ENCODE measurements at regions not wholly inside any gene's neighbourhood (a gene's known extent, or its start where the extent isn't known, plus 50 kb on each side); places are given as distances from the start of the nearest gene placed in this dataset.

GRCh38 chr2:236686561-236686960, 116.9 kb downstream of the ACKR3 start:
- FAIRE-seq, result no peak
- POLR2A ChIA-PET (ENCODE audit: partially characterized antibody), result no interaction called here
- CTCF ChIA-PET (ENCODE audit: partially characterized antibody), result no interaction called here

More at GRCh38 chr2:236686561-236686960, 116.9 kb downstream of the ACKR3 start:
- H2AFZ ChIP-seq (ENCODE audit: low read length), result no peak overlapping the region
- no peak overlapping the region for H3K14ac ChIP-seq (ENCODE audit: insufficient read length)
- H2BK15ac ChIP-seq (ENCODE audit: low read length), result no peak overlapping the region
- no peak overlapping the region for H3K9ac ChIP-seq (replicated peaks in 1 of 4; ENCODE audit: extremely low read depth in 1 of 4, low read depth in 3 of 4, low read length in 3 of 4)
- no peak overlapping the region for H3K23ac ChIP-seq (ENCODE audit: insufficient read length)
- no peak overlapping the region for H3K27ac ChIP-seq (ENCODE audit: low read depth, low read length)
- no peak for DNase-seq (ENCODE audit: low read depth in 1 of 2, low spot score in 2 of 2)
- no peaks in the 10 kb centered on the region for H3K79me2 ChIP-seq (ENCODE audit: control insufficient read depth in 1 of 2, insufficient read depth in 2 of 2, low read length in 2 of 2)
- 96% methylated on average over 2 of the region's 2 CpGs; no CpG with 5 or more reads in 1 of the 2 experiments for WGBS, 2 experiments (ENCODE audit: extremely low coverage in 1 of 2, insufficient coverage in 1 of 2, insufficient read length in 1 of 2, insufficient replicate concordance in 2 of 2, low coverage in 1 of 2, low lambda C conversion rate in 2 of 2, missing lambda C conversion rate in 1 of 2)
- H3K36me3 ChIP-seq (ENCODE audit: control insufficient read depth in 2 of 4, insufficient read depth in 4 of 4, low read length in 3 of 4), result no peaks in the 10 kb centered on the region
- peaks cover 0 to 13% (median 2%) of the 10 kb centered on the region in 4 experiments; a peak in 2 of 7 replicates for H3K4me1 ChIP-seq (replicated peaks in 1 of 4; ENCODE audit: control insufficient read depth in 3 of 4, insufficient read depth in 4 of 4, low read length in 3 of 4)
- no peak for TF ChIP-seq SUZ12 (IDR thresholded peaks at IDR 0.05; ENCODE audit: low read length)
- H2BK12ac ChIP-seq (ENCODE audit: low read depth, low read length), result no peak overlapping the region
- H3K9me3 ChIP-seq (ENCODE audit: insufficient read depth in 2 of 2, low read depth in 1 of 2, low read length in 1 of 2), result no peaks in the 10 kb centered on the region
- no peak overlapping the region for H2BK5ac ChIP-seq (ENCODE audit: low read depth, low read length)
- H3K23me2 ChIP-seq (ENCODE audit: low read depth, low read length), result no peaks in the 10 kb centered on the region
- H4K20me1 ChIP-seq (replicated peaks in 1 of 2; ENCODE audit: control insufficient read depth in 1 of 2, insufficient read depth in 2 of 2, low read length in 2 of 2), result no peaks in the 10 kb centered on the region
- no peak overlapping the region for H2BK20ac ChIP-seq (ENCODE audit: low read length)
- H3K4me3 ChIP-seq (ENCODE audit: extremely low read depth in 1 of 4, insufficient read depth in 2 of 4, low read depth in 3 of 4, low read length in 4 of 4), result no peak overlapping the region
- no peak overlapping the region for H3K4ac ChIP-seq (replicated peaks; ENCODE audit: insufficient read length, low read depth, low read length)
- no peak overlapping the region for H3K18ac ChIP-seq (ENCODE audit: extremely low read depth, low read length)
- no peak overlapping the region for H4K5ac ChIP-seq (ENCODE audit: insufficient read length, low read depth, low read length)
- H3K4me2 ChIP-seq (ENCODE audit: insufficient read depth in 1 of 2, low read depth in 2 of 2, low read length in 2 of 2), result no peak overlapping the region
- no peak overlapping the region for H2BK120ac ChIP-seq (replicated peaks; ENCODE audit: low read depth, low read length)
- no peak overlapping the region for H4K8ac ChIP-seq (ENCODE audit: extremely low read depth, insufficient read depth, low read length)
- H2AK5ac ChIP-seq (ENCODE audit: low read depth, low read length), result 0 out of 2 replicates have a peak overlapping the region, but pooled peaks have one; percentile 53
- H3K27me3 ChIP-seq (replicated peaks in 1 of 4; ENCODE audit: control insufficient read depth in 3 of 4, extremely low read depth in 1 of 4, insufficient read depth in 3 of 4, low read length in 3 of 4), result no peaks in the 10 kb centered on the region
- no peak overlapping the region for H3K56ac ChIP-seq (replicated peaks; ENCODE audit: insufficient read length, low read depth, low read length)
- H4K91ac ChIP-seq (replicated peaks; ENCODE audit: insufficient read length, low read length), result no peak overlapping the region
- no peaks in the 10 kb centered on the region for H3K79me1 ChIP-seq (ENCODE audit: low read depth, low read length)

Data from H1 (cell line).